NT2/D1 (cell line): ENCODE measurements at regions not wholly inside any gene's neighbourhood (a gene's known extent, or its start where the extent isn't known, plus 50 kb on each side); places are given as distances from the start of the nearest gene placed in this dataset.

Experiments
- DNase-seq: peaks from one replicate; pipeline ENCODE4 v3.0.0-alpha.2; 2011; ENCODE audit warnings: low read depth, low spot score
- H3K27me3 ChIP-seq: 2 replicates; pipeline ENCODE4 v1.6.0; 2011; ENCODE audit warnings: mild to moderate bottlenecking; ENCODE audit not compliant: insufficient read length, insufficient read depth
- H3K36me3 ChIP-seq: 2 replicates; pipeline ENCODE4 v1.6.1; 2011; ENCODE audit warnings: mild to moderate bottlenecking, low read length, mixed read lengths; ENCODE audit not compliant: insufficient read depth, insufficient read length
- H3K4me1 ChIP-seq: 2 replicates; pipeline ENCODE4 v1.5.1; 2011; ENCODE audit not compliant: insufficient read depth, insufficient read length
- H3K4me3 ChIP-seq: 2 replicates; pipeline ENCODE4 v1.5.1; 2011; ENCODE audit warnings: low read depth; ENCODE audit not compliant: insufficient read length
- H3K9ac ChIP-seq: 2 replicates; pipeline ENCODE4 v1.6.0; 2011; ENCODE audit warnings: low read depth; ENCODE audit not compliant: insufficient read length
- H3K9me3 ChIP-seq: 2 replicates; pipeline ENCODE4 v1.5.1; 2011; ENCODE audit warnings: mild to moderate bottlenecking, low read length; ENCODE audit not compliant: insufficient read depth
- SUZ12 ChIP-seq: IDR thresholded peaks from 2 replicates; pipeline ENCODE4 v1.6.1; 2011; ENCODE audit not compliant: insufficient read length, insufficient read depth; ENCODE audit errors: extremely low read depth
- YY1 ChIP-seq: IDR thresholded peaks from 2 replicates; pipeline ENCODE4 v1.6.1; 2011; ENCODE audit not compliant: insufficient read length, insufficient read depth
- ZNF274 ChIP-seq: IDR thresholded peaks from 2 replicates; pipeline ENCODE4 v1.6.1; 2011; ENCODE audit warnings: mild to moderate bottlenecking, low read depth, low read length

DNA sequence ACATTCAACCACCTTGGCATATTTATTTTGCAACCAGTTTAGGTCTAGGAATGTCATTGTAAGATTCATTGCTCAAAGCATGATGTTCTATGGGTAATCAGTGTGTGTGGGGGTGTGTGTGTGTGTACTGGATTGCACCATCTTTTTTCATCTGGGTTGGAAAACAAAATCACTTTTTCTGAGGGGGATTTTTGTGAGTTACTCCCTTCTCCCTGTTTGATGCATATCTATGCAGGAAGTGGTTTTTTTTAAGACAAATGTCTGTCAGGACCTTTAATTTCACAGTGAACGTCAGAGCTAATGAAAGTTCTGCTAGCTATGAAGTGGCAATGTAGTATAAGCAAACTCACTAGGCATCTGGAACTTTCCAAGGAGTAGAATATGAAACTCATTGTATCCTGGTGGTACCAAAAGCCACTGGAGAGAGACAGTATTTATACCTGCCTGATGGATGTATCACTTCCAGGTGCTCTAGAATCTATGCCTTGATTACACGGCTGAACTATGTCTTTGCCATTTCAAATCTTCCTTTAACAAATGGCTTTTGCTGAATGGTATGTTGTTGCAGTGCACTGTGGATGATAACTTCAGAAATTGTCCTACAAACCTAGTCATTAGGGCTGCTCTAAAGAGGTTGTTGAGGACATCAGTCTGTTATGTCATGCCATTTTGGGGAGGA, 101.5 kb downstream of the TMSB4Y start:
- H3K36me3 ChIP-seq: no peaks in the 10 kb centered on the region
- TF ChIP-seq ZNF274: no peak
- no peak for TF ChIP-seq YY1
- no peak for TF ChIP-seq SUZ12
- no peak overlapping the region for H3K4me3 ChIP-seq
- DNase-seq: no peak
- H3K9ac ChIP-seq: no peak overlapping the region
- no peaks in the 10 kb centered on the region for H3K4me1 ChIP-seq
- H3K27me3 ChIP-seq: no peaks in the 10 kb centered on the region
- H3K9me3 ChIP-seq: no peaks in the 10 kb centered on the region

GRCh38 chrY:13805736-13806067, 102.0 kb downstream of the TMSB4Y start:
- no peak overlapping the region for H3K9ac ChIP-seq
- TF ChIP-seq YY1: no peak
- TF ChIP-seq SUZ12: no peak
- no peak for TF ChIP-seq ZNF274
- H3K4me3 ChIP-seq: no peak overlapping the region

GRCh38 chrY:13830089-13830488, 126.4 kb downstream of the TMSB4Y start:
- DNase-seq: no peak
- TF ChIP-seq YY1: no peak
- no peak for TF ChIP-seq ZNF274
- no peak for TF ChIP-seq SUZ12
- no peaks in the 10 kb centered on the region for H3K27me3 ChIP-seq
- H3K4me3 ChIP-seq: no peak overlapping the region
- no peaks in the 10 kb centered on the region for H3K9me3 ChIP-seq
- no peak overlapping the region for H3K9ac ChIP-seq
- no peaks in the 10 kb centered on the region for H3K4me1 ChIP-seq
- H3K36me3 ChIP-seq: no peaks in the 10 kb centered on the region

More at GRCh38 chrY:13805736-13806067, 102.0 kb downstream of the TMSB4Y start:
- H3K4me1 ChIP-seq: no peaks in the 10 kb centered on the region
- no peaks in the 10 kb centered on the region for H3K9me3 ChIP-seq
- no peaks in the 10 kb centered on the region for H3K36me3 ChIP-seq
- H3K27me3 ChIP-seq: no peaks in the 10 kb centered on the region
- DNase-seq: no peak

GRCh38 chrY:13844411-13844810, 140.7 kb downstream of the TMSB4Y start:
- H3K4me1 ChIP-seq: no peaks in the 10 kb centered on the region
- H3K9me3 ChIP-seq: no peaks in the 10 kb centered on the region
- H3K36me3 ChIP-seq: no peaks in the 10 kb centered on the region
- no peak for DNase-seq
- H3K9ac ChIP-seq: no peak overlapping the region
- TF ChIP-seq YY1 (no peak), ZNF274 (no peak), SUZ12 (no peak)
- H3K4me3 ChIP-seq: no peak overlapping the region
- H3K27me3 ChIP-seq: no peaks in the 10 kb centered on the region

DNA sequence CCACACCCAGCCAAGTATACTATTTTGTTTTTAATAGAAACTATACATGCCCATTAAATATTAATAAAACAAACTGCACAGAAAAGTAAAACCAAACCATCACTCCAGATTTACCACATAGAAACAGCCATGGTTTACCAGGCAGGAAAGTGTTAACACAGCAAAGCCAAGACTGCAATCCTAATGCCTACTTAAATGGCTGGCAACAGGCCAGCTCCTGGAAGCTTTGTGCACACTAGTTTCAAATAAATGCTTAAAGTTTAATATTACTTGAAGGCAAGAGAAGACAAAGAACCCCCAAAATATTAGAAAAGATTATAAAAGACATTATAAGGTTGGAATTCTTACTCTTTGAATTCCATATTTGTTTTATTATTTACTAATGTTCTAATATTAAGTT, 141.0 kb downstream of the VCY start:
- no peak for DNase-seq
- no peaks in the 10 kb centered on the region for H3K4me1 ChIP-seq
- H3K4me3 ChIP-seq: no peak overlapping the region
- TF ChIP-seq YY1 (no peak), SUZ12 (no peak), ZNF274 (no peak)
- no peaks in the 10 kb centered on the region for H3K27me3 ChIP-seq
- H3K9me3 ChIP-seq: no peaks in the 10 kb centered on the region
- H3K36me3 ChIP-seq: no peaks in the 10 kb centered on the region
- H3K9ac ChIP-seq: no peak overlapping the region

DNA sequence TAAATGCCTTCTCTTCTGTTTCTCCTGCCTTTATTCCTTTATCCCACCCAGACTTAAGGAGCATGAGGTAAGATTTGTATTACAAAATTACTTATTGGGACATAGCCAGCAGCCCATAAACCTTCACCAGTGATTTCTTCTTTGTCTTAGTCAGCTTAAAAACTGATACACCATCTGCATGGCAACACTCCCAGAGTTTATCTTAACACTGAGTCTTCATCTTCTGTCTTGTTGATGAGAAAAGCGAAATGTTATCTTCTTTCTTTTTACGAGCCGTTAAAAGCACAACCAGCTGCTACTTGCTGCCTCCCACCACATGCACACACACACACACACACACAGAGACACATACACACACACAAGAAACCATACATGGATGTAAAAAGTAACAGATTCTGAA, 116.7 kb downstream of the VCY start:
- no peaks in the 10 kb centered on the region for H3K9me3 ChIP-seq
- no peaks in the 10 kb centered on the region for H3K4me1 ChIP-seq
- H3K36me3 ChIP-seq: no peaks in the 10 kb centered on the region
- no peak overlapping the region for H3K4me3 ChIP-seq
- no peak for DNase-seq
- TF ChIP-seq SUZ12 (no peak), ZNF274 (no peak), YY1 (no peak)
- H3K27me3 ChIP-seq: no peaks in the 10 kb centered on the region
- no peak overlapping the region for H3K9ac ChIP-seq

- DNase-seq: no peak
- no peak overlapping the region for H3K9ac ChIP-seq
- H3K27me3 ChIP-seq: no peaks in the 10 kb centered on the region
- no peaks in the 10 kb centered on the region for H3K36me3 ChIP-seq
- no peaks in the 10 kb centered on the region for H3K4me1 ChIP-seq
- H3K9me3 ChIP-seq: no peaks in the 10 kb centered on the region
- TF ChIP-seq YY1: no peak
- TF ChIP-seq ZNF274: no peak
- no peak for TF ChIP-seq SUZ12
- no peak overlapping the region for H3K4me3 ChIP-seq
Observed at GRCh38 chrY:13871426-13871825, 114.8 kb downstream of the VCY start.

DNA sequence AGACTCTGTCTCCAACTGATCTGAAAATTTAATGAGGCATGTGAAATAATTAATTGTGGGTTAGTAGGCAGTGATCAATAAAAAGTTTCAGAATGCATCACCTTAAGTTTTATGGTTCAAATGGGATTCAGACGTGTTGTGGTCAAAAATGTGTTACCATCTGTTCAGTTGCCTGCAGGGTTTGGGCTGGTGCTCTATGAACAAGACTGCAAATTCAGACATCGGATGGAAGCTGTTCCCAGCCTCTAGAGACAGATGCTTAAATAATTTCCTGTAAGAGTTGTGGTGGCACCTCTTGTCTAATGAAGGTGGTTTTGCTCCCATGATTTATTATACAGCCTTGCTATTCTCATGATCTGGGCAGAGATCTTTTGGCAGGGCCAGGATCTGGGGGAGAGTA, 113.6 kb downstream of the VCY start:
- Histone ChIP-seq H3K9me3 (no peaks in the 10 kb centered on the region), H3K27me3 (no peaks in the 10 kb centered on the region), H3K9ac (no peak overlapping the region), H3K4me3 (no peak overlapping the region), H3K4me1 (no peaks in the 10 kb centered on the region), H3K36me3 (no peaks in the 10 kb centered on the region)
- DNase-seq: no peak
- TF ChIP-seq SUZ12: no peak
- no peak for TF ChIP-seq YY1
- TF ChIP-seq ZNF274: no peak
